GM18907 (cell line): ENCODE measurements at regions not wholly inside any gene's neighbourhood (a gene's known extent, or its start where the extent isn't known, plus 50 kb on each side); places are given as distances from the start of the nearest gene placed in this dataset.

Experiments
- ATAC-seq: cut with Tn5 transposase; IDR thresholded peaks from one replicate; pipeline ENCODE4 v1.9.1; 2021; ENCODE audit warnings: mild to moderate bottlenecking, moderate library complexity; ENCODE audit not compliant: unreplicated experiment

- ATAC-seq, result no peak
These were observed 310.6 kb downstream of the PABPC4L start for GRCh38 chr4:133891011-133891410.

GRCh38 chr4:133887723-133888122 lies 313.9 kb downstream of the PABPC4L start:
- ATAC-seq, result no peak

GRCh38 chr4:133869486-133869885 lies 332.1 kb downstream of the PABPC4L start:
- ATAC-seq, result no peak

DNA sequence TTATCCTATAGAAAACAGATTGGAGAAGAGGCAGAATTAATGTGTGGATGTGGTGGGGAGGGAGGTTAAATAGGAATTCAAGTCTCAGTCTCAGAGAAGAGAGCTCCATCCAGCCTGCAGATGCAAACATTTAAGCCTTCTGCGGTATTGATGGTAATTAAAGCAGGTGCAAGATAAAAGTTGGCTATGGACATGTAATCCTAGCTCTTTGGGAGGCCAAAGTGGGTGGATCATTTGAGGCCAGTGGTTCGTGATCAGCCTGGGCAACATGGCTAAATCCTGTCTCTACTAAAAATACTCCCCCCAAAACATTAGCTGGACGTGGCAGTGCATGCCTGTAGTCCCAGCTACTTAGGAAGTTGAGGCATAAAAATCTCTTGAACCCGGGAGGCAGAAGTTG lies 332.7 kb downstream of the PABPC4L start:
- no peak for ATAC-seq

DNA sequence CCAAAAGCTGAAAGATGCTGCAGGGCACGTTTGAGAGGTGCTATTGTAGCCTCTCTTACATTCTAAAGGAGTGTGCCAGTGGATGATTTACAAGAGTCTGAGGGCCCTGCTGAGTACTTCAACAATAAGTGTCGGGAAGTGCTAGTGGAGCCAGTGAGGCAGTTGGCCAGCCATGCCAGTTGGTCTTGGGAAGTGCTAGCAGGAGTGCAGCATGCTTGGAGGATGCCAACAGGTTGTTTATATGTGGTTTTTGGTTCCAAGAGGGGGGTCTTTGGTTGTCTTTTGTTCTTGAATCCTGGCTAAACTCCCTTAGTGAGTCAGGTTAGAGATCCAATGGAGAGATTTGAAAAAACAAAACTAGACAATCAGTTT lies 335.3 kb downstream of the PABPC4L start:
- no peak for ATAC-seq

DNA sequence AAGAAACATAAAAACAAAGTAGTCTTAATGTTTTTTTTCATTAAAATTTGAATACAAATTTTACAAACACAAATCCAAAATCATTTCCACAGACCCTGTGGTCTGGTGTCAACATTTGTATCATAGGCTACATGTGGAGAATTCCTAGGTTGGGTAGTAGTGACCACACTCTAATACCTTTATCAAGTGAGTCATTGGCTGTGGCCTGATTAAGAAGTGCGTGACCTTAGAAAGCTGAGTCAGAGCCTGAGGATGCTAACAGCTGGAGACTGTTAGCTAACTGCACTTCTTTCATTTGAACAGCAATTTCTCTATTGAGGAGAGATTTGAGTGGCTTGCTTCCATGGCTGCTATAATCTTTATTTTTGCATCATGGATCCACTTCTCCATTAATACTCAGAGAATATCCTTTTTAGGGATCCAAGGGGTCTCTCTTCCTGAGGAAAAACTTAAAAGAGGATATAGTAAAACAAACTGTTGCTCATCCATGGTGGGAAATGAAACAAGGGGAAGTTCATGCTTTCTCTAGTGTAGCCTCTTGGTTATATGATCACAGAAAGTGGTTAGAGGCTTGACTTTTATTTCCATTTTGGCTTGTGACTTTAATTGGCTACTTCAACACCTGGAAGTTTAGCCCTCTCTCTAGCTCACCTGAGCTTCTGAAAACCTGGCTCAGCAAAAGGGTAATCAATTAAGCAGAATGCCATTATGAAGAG lies 335.8 kb downstream of the PABPC4L start:
- no peak for ATAC-seq

- ATAC-seq, result no peak
These were observed 338.4 kb downstream of the PABPC4L start for GRCh38 chr4:133863153-133863552.

DNA sequence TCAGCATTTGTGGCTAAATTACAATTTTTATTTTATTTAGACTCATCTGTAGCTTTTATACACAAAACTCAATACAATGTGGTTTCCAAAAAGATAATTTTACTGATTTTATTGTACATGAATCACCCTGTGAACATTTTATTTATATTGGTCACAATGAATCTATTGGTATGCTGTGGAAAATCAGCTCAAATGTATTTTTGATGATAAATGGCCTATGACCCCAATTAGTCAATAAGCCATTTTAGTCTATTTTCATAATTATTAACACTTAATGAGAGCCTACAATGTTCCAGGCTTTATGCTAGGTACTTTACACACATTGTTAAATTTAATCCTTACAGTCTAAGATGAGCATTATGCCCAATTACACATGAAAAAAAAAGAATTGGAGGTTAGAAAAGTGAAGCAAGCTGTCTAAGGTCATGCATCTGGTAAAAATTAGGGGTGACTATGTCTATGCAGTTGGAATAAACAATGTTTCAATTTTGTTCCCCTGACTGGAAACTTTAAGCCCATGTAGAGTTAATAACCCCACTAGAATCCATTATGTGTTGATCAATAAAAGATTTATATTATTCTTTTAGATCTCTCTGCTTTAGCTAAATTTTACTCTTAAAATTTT lies 344.7 kb downstream of the PABPC4L start:
- no peak for ATAC-seq

DNA sequence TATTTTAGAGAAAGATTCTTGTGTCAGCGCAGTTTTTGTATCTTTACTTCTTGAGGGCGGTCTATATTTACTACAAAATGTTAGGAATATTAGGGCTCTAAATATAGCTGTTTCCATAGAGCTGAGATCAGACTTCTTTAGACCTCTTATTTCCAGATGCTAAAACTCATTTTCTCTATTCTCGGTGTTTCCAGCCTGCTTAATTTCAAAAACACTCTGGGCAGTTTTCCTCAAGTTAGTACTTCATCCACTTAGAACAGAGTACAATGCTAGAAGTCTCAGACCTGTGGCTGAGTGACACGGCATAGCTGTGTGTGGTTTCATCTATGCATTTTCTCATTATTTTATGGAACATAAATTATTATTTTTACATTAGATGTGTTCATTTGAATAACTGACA lies 346.6 kb downstream of the PABPC4L start:
- ATAC-seq, result no peak

DNA sequence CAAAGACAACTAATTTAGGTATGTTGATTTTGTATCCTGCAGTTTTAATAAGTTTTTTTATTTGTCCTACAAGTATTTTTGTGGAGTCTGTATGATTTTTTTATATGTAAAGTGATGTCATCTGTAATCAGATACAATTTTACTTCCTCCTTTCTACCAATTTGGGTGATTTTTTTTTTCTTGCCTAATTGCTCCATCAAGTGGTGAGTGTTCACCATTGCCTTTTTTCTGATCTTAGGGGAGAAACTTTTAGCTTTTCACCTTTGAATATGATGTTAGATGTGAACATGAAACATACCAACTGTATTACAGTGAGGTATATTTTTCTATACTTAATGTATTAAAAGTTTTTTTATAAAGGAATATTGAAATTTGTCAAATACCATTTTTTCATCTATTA lies 362.3 kb downstream of the PABPC4L start:
- ATAC-seq, result no peak

GRCh38 chr4:133823177-133823576 lies 378.4 kb downstream of the PABPC4L start:
- no peak for ATAC-seq

GRCh38 chr4:133812954-133813353 lies 388.6 kb downstream of the PABPC4L start:
- no peak for ATAC-seq

DNA sequence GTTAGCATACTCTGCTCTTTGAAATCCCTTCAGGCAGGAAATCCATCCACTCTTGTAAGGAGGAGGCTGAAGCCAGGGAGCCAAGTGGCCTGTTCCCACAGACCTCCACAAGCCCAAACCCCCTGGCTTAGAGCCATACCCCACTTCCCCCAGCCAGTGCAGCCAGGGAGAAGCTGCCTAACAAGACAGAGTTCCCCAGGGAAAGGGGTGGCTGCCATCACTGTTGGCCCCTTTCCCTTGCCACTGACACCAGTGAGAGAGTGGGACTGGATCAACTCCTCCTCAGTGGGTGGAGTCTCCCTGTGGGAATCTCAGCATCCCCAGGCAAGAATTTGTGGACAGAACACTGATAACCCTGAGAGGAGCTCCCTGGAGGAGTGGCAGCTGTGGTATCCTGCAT lies 389.4 kb downstream of the PABPC4L start:
- ATAC-seq, result no peak

- no peak for ATAC-seq
These were observed 393.4 kb downstream of the PABPC4L start for GRCh38 chr4:133808151-133808550.

- ATAC-seq, result no peak
These were observed 398.2 kb downstream of the PABPC4L start for GRCh38 chr4:133803341-133803740.

- no peak for ATAC-seq
These were observed 399.0 kb downstream of the PABPC4L start for GRCh38 chr4:133802359-133803140.

DNA sequence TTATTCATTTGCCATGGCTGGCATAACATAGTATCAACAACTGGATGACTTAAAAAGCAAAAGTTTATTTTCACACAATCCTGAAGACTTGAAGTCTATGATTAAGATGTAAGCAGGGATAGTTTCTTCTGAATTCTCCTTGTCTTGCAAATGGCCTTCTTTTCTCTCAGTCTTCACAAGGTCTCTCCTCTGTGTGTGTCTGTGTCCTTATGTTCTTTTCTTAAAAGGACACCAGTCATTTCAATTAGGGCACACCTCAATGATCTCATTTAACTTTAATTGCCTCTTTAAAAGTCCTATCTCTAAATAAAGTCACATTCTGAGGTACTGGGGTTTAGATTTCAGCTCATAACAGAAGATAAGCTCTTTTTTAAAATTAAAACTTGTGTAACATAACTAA lies 399.7 kb downstream of the PABPC4L start:
- no peak for ATAC-seq

DNA sequence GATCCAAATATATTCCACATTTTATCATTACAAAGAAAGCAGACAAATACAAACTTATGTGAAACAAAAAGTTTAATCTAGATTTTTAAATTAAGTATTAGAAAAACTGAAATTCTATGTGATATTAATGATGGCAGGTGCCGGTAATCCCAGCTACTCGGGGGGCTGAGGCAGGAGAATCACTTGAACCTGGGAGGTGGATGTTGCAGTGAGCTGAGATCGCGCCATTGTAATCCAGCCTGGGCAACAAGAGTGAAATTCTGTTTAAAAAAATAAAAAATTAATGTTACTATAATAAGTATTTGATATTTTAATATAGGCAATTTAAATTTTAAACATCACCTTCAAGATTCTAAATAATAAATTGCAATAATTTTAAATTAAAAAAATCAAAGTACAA lies 400.6 kb downstream of the PABPC4L start:
- no peak for ATAC-seq

DNA sequence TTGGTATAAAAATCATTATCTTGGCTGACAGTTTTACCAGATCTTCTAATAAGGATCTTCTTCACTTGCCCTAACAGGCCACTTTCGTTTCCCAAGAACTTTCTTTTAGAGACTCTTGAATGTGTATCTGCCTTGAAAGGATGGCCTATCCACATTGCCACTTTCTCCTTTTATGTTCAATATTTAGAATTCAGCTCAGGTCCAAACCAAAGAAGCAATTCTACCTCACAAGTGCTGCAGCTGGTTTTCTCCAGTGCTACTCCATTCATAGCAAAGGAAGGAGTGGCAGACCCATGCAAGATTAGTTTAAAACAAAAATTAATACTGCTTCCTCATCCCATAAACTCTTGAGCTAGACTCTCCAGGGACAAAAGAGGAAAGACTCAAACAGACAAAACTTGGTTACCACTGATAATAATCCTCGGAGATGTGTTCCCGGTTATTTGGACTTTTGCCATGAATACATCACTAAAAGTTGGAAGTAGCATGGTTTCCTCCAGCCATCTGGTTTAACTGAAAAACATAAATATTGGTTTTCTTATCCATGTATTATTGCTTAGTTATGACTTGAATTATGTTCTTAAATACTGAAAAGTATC lies 401.8 kb downstream of the PABPC4L start:
- no peak for ATAC-seq

- ATAC-seq, result no peak
These were observed 423.9 kb downstream of the PABPC4L start for GRCh38 chr4:133777661-133778060.

DNA sequence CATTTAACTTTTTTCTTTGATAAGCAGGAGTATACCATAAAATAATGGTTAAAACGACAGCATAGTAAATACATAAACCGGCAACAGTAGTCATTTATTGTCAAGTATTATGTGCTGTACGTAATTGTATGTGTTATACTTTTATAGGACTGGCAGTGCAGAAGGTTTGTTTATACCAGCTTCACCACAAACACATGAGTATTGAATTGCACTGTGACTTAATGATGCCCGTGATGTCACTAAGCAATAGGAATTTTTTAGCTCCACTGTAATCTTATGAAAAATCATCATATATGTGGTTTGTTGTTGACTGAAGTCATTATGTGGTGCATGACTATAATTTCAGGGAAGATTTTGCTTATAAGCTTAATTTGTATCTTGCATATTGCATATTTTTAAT lies 424.6 kb downstream of the PABPC4L start:
- ATAC-seq, result no peak

GRCh38 chr4:133776503-133776902 lies 425.1 kb downstream of the PABPC4L start:
- no peak for ATAC-seq
